ENCODE measurements at regions not wholly inside any gene's neighbourhood (a gene's known extent, or its start where the extent isn't known, plus 50 kb on each side); places are given as distances from the start of the nearest gene placed in this dataset.
"Not testable (repeated sequence)": the region's sequence is repeated elsewhere in the genome, so short reads cannot be mapped to it uniquely, and the experiment has no call there.

GRCh38 chr12:46518729-46519128 lies 146.2 kb upstream of the SLC38A2 start:
- no peak overlapping the region for H3K9ac ChIP-seq
- TF ChIP-seq Cebpa-rat (IDR thresholded peaks at IDR 0.05), result no peak
- no peak overlapping the region for H3K27ac ChIP-seq
- no peak overlapping the region for H3K4me3 ChIP-seq
- H3K36me3 ChIP-seq, result no peaks in the 10 kb centered on the region
- H3K27me3 ChIP-seq, result no peaks in the 10 kb centered on the region
- no peaks in the 10 kb centered on the region for H4K20me1 ChIP-seq
- no peak overlapping the region for H3K4me2 ChIP-seq
- peaks cover 0 to 16% (median 0%) of the 10 kb centered on the region in 11 experiments; a peak in 1 of 22 replicates for H3K9me3 ChIP-seq (replicated peaks in 1 of 11)
- H3K4me1 ChIP-seq, result peaks cover 5 to 21% (median 10%) of the 10 kb centered on the region in 10 experiments; a peak in 15 of 20 replicates

- no peak overlapping the region for H3K9ac ChIP-seq
- no peaks in the 10 kb centered on the region for H3K36me3 ChIP-seq
- no peak overlapping the region for H3K27ac ChIP-seq
- H3K27me3 ChIP-seq, result no peaks in the 10 kb centered on the region
- H4K20me1 ChIP-seq, result no peaks in the 10 kb centered on the region
- H3K9me3 ChIP-seq (replicated peaks in 1 of 11), result peaks cover 0 to 16% (median 0%) of the 10 kb centered on the region in 11 experiments; a peak in 1 of 22 replicates
- H3K4me2 ChIP-seq, result no peak overlapping the region
- H3K4me1 ChIP-seq, result peaks cover 0 to 15% (median 6%) of the 10 kb centered on the region in 10 experiments; a peak in 12 of 20 replicates
- TF ChIP-seq Cebpa-rat (IDR thresholded peaks at IDR 0.05), result no peak
- H3K4me3 ChIP-seq, result no peak overlapping the region
Measured at GRCh38 chr12:46518169-46518568, 145.6 kb upstream of the SLC38A2 start.

- H3K36me3 ChIP-seq, result no peaks in the 10 kb centered on the region
- H3K9me3 ChIP-seq (replicated peaks in 1 of 11), result peaks cover 0 to 16% (median 0%) of the 10 kb centered on the region in 11 experiments; a peak in 1 of 22 replicates
- TF ChIP-seq Cebpa-rat (IDR thresholded peaks at IDR 0.05), result no peak
- H3K4me2 ChIP-seq, result no peak overlapping the region
- H3K27me3 ChIP-seq, result no peaks in the 10 kb centered on the region
- no peak overlapping the region for H3K27ac ChIP-seq
- no peak overlapping the region for H3K9ac ChIP-seq
- no peaks in the 10 kb centered on the region for H4K20me1 ChIP-seq
- no peak overlapping the region for H3K4me3 ChIP-seq
- peaks cover 0 to 9% (median 5%) of the 10 kb centered on the region in 10 experiments; a peak in 9 of 20 replicates for H3K4me1 ChIP-seq
Measured at GRCh38 chr12:46517579-46517962, 145.0 kb upstream of the SLC38A2 start.

- H3K9me3 ChIP-seq (replicated peaks in 1 of 11), result peaks cover 0 to 16% (median 0%) of the 10 kb centered on the region in 11 experiments; a peak in 3 of 22 replicates
- no peak overlapping the region for H3K4me2 ChIP-seq
- no peaks in the 10 kb centered on the region for H3K27me3 ChIP-seq
- no peak for TF ChIP-seq Cebpa-rat (IDR thresholded peaks at IDR 0.05)
- H3K4me3 ChIP-seq, result no peak overlapping the region
- H3K27ac ChIP-seq, result no peak overlapping the region
- H3K36me3 ChIP-seq, result no peaks in the 10 kb centered on the region
- H3K4me1 ChIP-seq, result peaks cover 0 to 6% (median 4%) of the 10 kb centered on the region in 10 experiments; a peak in 9 of 20 replicates
- H4K20me1 ChIP-seq, result no peaks in the 10 kb centered on the region
- no peak overlapping the region for H3K9ac ChIP-seq
Measured at GRCh38 chr12:46516933-46517578, 144.5 kb upstream of the SLC38A2 start.

- Histone ChIP-seq H3K9ac (no peak overlapping the region), H3K36me3 (no peaks in the 10 kb centered on the region), H3K4me3 (no peak overlapping the region), H3K27ac (no peak overlapping the region), H3K27me3 (no peaks in the 10 kb centered on the region), H4K20me1 (no peaks in the 10 kb centered on the region), H3K4me1 (peaks cover 0 to 6% (median 2%) of the 10 kb centered on the region in 10 experiments; a peak in 4 of 20 replicates), H3K4me2 (no peak overlapping the region), H3K9me3 (replicated peaks in 1 of 11) (peaks cover 1 to 19% (median 6%) of the 10 kb centered on the region in 11 experiments; a peak in 19 of 22 replicates)
- no peak for TF ChIP-seq Cebpa-rat (IDR thresholded peaks at IDR 0.05)
Measured at GRCh38 chr12:46516238-46516932, 143.8 kb upstream of the SLC38A2 start.

GRCh38 chr12:46515829-46516228 lies 143.3 kb upstream of the SLC38A2 start:
- no peak for TF ChIP-seq Cebpa-rat (IDR thresholded peaks at IDR 0.05)
- Histone ChIP-seq H3K4me1 (peaks cover 0 to 6% (median 2%) of the 10 kb centered on the region in 10 experiments; a peak in 4 of 20 replicates), H3K9me3 (replicated peaks in 1 of 11) (peaks cover 7 to 25% (median 12%) of the 10 kb centered on the region in 11 experiments; a peak in 21 of 22 replicates), H3K9ac (no peak overlapping the region), H3K36me3 (no peaks in the 10 kb centered on the region), H3K27me3 (no peaks in the 10 kb centered on the region), H3K27ac (no peak overlapping the region), H3K4me2 (no peak overlapping the region), H3K4me3 (no peak overlapping the region), H4K20me1 (no peaks in the 10 kb centered on the region)

- Histone ChIP-seq H3K36me3 (no peaks in the 10 kb centered on the region), H3K9ac (no peak overlapping the region), H3K4me3 (no peak overlapping the region), H3K27me3 (no peaks in the 10 kb centered on the region), H3K4me1 (no peaks in the 10 kb centered on the region), H3K4me2 (no peak overlapping the region), H4K20me1 (no peaks in the 10 kb centered on the region), H3K27ac (no peak overlapping the region), H3K9me3 (replicated peaks in 1 of 11) (peaks cover 16 to 34% (median 21%) of the 10 kb centered on the region in 11 experiments)
- TF ChIP-seq Cebpa-rat (IDR thresholded peaks at IDR 0.05), result no peak
Measured at GRCh38 chr12:46514886-46515285, 142.3 kb upstream of the SLC38A2 start.

GRCh38 chr12:46510257-46510656 lies 137.7 kb upstream of the SLC38A2 start:
- not testable (repeated sequence) for H3K4me3 ChIP-seq, H3K9ac ChIP-seq, H3K4me1 ChIP-seq, H4K20me1 ChIP-seq, H3K4me2 ChIP-seq, H3K36me3 ChIP-seq, H3K27me3 ChIP-seq, H3K27ac ChIP-seq
- H3K9me3 ChIP-seq (replicated peaks in 1 of 11), result peaks cover 37 to 57% (median 46%) of the 10 kb centered on the region in 11 experiments

GRCh38 chr12:46509135-46509534 lies 136.6 kb upstream of the SLC38A2 start:
- H3K27me3 ChIP-seq, result no peaks in the 10 kb centered on the region
- H3K9me3 ChIP-seq (replicated peaks in 1 of 11), result peaks cover 37 to 55% (median 49%) of the 10 kb centered on the region in 11 experiments
- no peak for TF ChIP-seq Cebpa-rat (IDR thresholded peaks at IDR 0.05)
- no peak overlapping the region for H3K4me2 ChIP-seq
- H3K4me3 ChIP-seq, result no peak overlapping the region
- no peak overlapping the region for H3K9ac ChIP-seq
- peaks cover 0 to 6% (median 0%) of the 10 kb centered on the region in 11 experiments; a peak in 1 of 22 replicates for H3K36me3 ChIP-seq
- no peaks in the 10 kb centered on the region for H4K20me1 ChIP-seq
- H3K4me1 ChIP-seq, result no peaks in the 10 kb centered on the region
- no peak overlapping the region for H3K27ac ChIP-seq
